SK-N-MC (cell line): ENCODE measurements at regions not wholly inside any gene's neighbourhood (a gene's known extent, or its start where the extent isn't known, plus 50 kb on each side); places are given as distances from the start of the nearest gene placed in this dataset.

Source experiments
- DNase-seq: peaks from one replicate; pipeline ENCODE4 v3.0.0-alpha.2; 2011; ENCODE audit warnings: low read depth, low spot score
- H3K27ac ChIP-seq: fragments of 200-600 bp; sonication (generic); 2 replicates; pipeline ENCODE4 v1.5.1; 2016; ENCODE audit warnings: mixed run types
- H3K36me3 ChIP-seq: fragments of 200-600 bp; sonication (generic); 2 replicates; pipeline ENCODE4 v1.6.1; 2017; ENCODE audit warnings: antibody characterized with exemption, low read length, mixed read lengths; ENCODE audit not compliant: insufficient read depth
- H3K4me3 ChIP-seq: fragments of 200-600 bp; sonication (generic); 2 replicates; pipeline ENCODE4 v1.5.1; 2016
- H3K9ac ChIP-seq: fragments of 200-600 bp; sonication (generic); 2 replicates; pipeline ENCODE4 v1.8.0; 2017; ENCODE audit warnings: mixed run types, mixed read lengths; ENCODE audit not compliant: insufficient read length
- H3K9me3 ChIP-seq: fragments of 200-600 bp; sonication (generic); 2 replicates; pipeline ENCODE4 v1.6.1; 2017; ENCODE audit warnings: low read depth, mild to moderate bottlenecking, antibody characterized with exemption, low read length, moderate library complexity, mixed read lengths
- EZH2 ChIP-seq: fragments of 200-600 bp; sonication (generic); IDR thresholded peaks from one replicate; pipeline ENCODE4 v1.6.1; 2017; ENCODE audit warnings: antibody characterized with exemption
- FOXP2 ChIP-seq: optimal IDR thresholded peaks from 2 replicates; pipeline ENCODE3; 2011; ENCODE audit warnings: mild to moderate bottlenecking, moderate library complexity; ENCODE audit not compliant: insufficient read depth; ENCODE audit errors: extremely low read length, control extremely low read depth
- POLR2AphosphoS5 ChIP-seq: IDR thresholded peaks from 2 replicates; pipeline ENCODE4 v1.6.1; 2012; ENCODE audit warnings: mild to moderate bottlenecking, low read depth, low read length, borderline replicate concordance

- Histone ChIP-seq H3K4me3 (no peak overlapping the region), H3K27ac (no peak overlapping the region), H3K9ac (no peak overlapping the region), H3K36me3 (no peaks in the 10 kb centered on the region), H3K9me3 (no peaks in the 10 kb centered on the region)
- no peak for TF ChIP-seq EZH2
- TF ChIP-seq FOXP2 = no peak
- no peak for TF ChIP-seq POLR2AphosphoS5
- DNase-seq = no peak
These were observed 280.6 kb upstream of the PWP1 start for GRCh38 chr12:107404981-107405380.

- Histone ChIP-seq H3K9me3 (no peaks in the 10 kb centered on the region), H3K27ac (no peak overlapping the region), H3K36me3 (no peaks in the 10 kb centered on the region), H3K4me3 (no peak overlapping the region), H3K9ac (no peak overlapping the region)
- TF ChIP-seq POLR2AphosphoS5 (no peak), EZH2 (no peak), FOXP2 (no peak)
- no peak for DNase-seq
These were observed 280.2 kb upstream of the PWP1 start for GRCh38 chr12:107405436-107405835.

GRCh38 chr12:107406932-107407331 is 278.7 kb upstream of the PWP1 start:
- Histone ChIP-seq H3K36me3 (no peaks in the 10 kb centered on the region), H3K27ac (no peak overlapping the region), H3K9me3 (no peaks in the 10 kb centered on the region), H3K4me3 (no peak overlapping the region), H3K9ac (no peak overlapping the region)
- DNase-seq = no peak
- TF ChIP-seq FOXP2 (no peak), POLR2AphosphoS5 (no peak), EZH2 (no peak)

GRCh38 chr12:107411792-107412535 is 273.6 kb upstream of the PWP1 start:
- Histone ChIP-seq H3K9ac (no peak overlapping the region), H3K36me3 (no peaks in the 10 kb centered on the region), H3K4me3 (no peak overlapping the region), H3K27ac (no peak overlapping the region), H3K9me3 (no peaks in the 10 kb centered on the region)
- DNase-seq = no peak
- no peak for TF ChIP-seq FOXP2
- TF ChIP-seq POLR2AphosphoS5 = no peak
- TF ChIP-seq EZH2 = no peak

GRCh38 chr12:107415071-107415470 is 270.5 kb upstream of the PWP1 start:
- Histone ChIP-seq H3K36me3 (no peaks in the 10 kb centered on the region), H3K4me3 (no peak overlapping the region), H3K9ac (no peak overlapping the region), H3K9me3 (no peaks in the 10 kb centered on the region), H3K27ac (no peak overlapping the region)
- DNase-seq = no peak
- TF ChIP-seq EZH2 (no peak), POLR2AphosphoS5 (no peak), FOXP2 (no peak)

- Histone ChIP-seq H3K9ac (no peak overlapping the region), H3K36me3 (no peaks in the 10 kb centered on the region), H3K4me3 (no peak overlapping the region), H3K9me3 (no peaks in the 10 kb centered on the region), H3K27ac (no peak overlapping the region)
- DNase-seq = no peak
- no peak for TF ChIP-seq EZH2
These were observed 269.8 kb upstream of the PWP1 start for GRCh38 chr12:107415834-107416233.

- Histone ChIP-seq H3K27ac (no peak overlapping the region), H3K9ac (no peak overlapping the region), H3K9me3 (no peaks in the 10 kb centered on the region), H3K36me3 (no peaks in the 10 kb centered on the region), H3K4me3 (no peak overlapping the region)
- no peak for DNase-seq
- TF ChIP-seq FOXP2 = no peak
- no peak for TF ChIP-seq EZH2
- no peak for TF ChIP-seq POLR2AphosphoS5
These were observed 268.6 kb upstream of the PWP1 start for GRCh38 chr12:107417004-107417403.

- TF ChIP-seq FOXP2 (no peak), POLR2AphosphoS5 (no peak), EZH2 (no peak)
- Histone ChIP-seq H3K27ac (no peak overlapping the region), H3K4me3 (no peak overlapping the region), H3K9me3 (no peaks in the 10 kb centered on the region), H3K9ac (no peak overlapping the region), H3K36me3 (no peaks in the 10 kb centered on the region)
- no peak for DNase-seq
These were observed 266.6 kb upstream of the PWP1 start for GRCh38 chr12:107418981-107419380.

GRCh38 chr12:107423531-107423930 is 262.1 kb upstream of the PWP1 start:
- no peak overlapping the region for H3K27ac ChIP-seq
- no peaks in the 10 kb centered on the region for H3K36me3 ChIP-seq
- no peak overlapping the region for H3K9ac ChIP-seq
- H3K4me3 ChIP-seq = no peak overlapping the region
- no peaks in the 10 kb centered on the region for H3K9me3 ChIP-seq
- no peak for DNase-seq
- TF ChIP-seq FOXP2 = no peak
- no peak for TF ChIP-seq POLR2AphosphoS5
- no peak for TF ChIP-seq EZH2
